NB4 (cell line): ENCODE measurements at regions not wholly inside any gene's neighbourhood (a gene's known extent, or its start where the extent isn't known, plus 50 kb on each side); places are given as distances from the start of the nearest gene placed in this dataset.

Experiments
- DNase-seq: peaks from one replicate; pipeline ENCODE4 v3.0.0; 2010; ENCODE audit warnings: low read depth
- H3K4me3 ChIP-seq: one replicate; pipeline ENCODE4 v1.5.1; 2011; ENCODE audit warnings: mild to moderate bottlenecking, low read depth, low read length, moderate library complexity
- CTCF ChIP-seq: IDR thresholded peaks from one replicate; pipeline ENCODE4 v1.5.1; 2012; ENCODE audit warnings: low read depth, low read length
- MAX ChIP-seq: IDR thresholded peaks from 2 replicates; pipeline ENCODE4 v1.6.1; 2011; ENCODE audit warnings: low read depth, low read length
- MYC ChIP-seq: IDR thresholded peaks from 2 replicates; pipeline ENCODE4 v1.6.1; 2011; ENCODE audit warnings: low read depth, low read length
- POLR2A ChIP-seq: IDR thresholded peaks from 2 replicates; pipeline ENCODE4 v1.6.1; 2011; ENCODE audit warnings: mild to moderate bottlenecking; ENCODE audit not compliant: insufficient read length; ENCODE audit errors: extremely low read depth

GRCh38 chr5:39566029-39566428, 141.2 kb upstream of the DAB2 start:
- H3K4me3 ChIP-seq, result no peak overlapping the region
- no peak for TF ChIP-seq POLR2A
- TF ChIP-seq CTCF, result no peak
- no peak for TF ChIP-seq MYC
- no peak for TF ChIP-seq MAX
- no peak for DNase-seq

GRCh38 chr5:39561421-39561820, 136.6 kb upstream of the DAB2 start:
- no peak for DNase-seq
- H3K4me3 ChIP-seq, result no peak overlapping the region
- no peak for TF ChIP-seq POLR2A
- TF ChIP-seq CTCF, result no peak
- no peak for TF ChIP-seq MAX
- no peak for TF ChIP-seq MYC

- no peak for DNase-seq
- no peak overlapping the region for H3K4me3 ChIP-seq
- TF ChIP-seq MAX, result no peak
- TF ChIP-seq MYC, result no peak
- TF ChIP-seq POLR2A, result no peak
Observed at GRCh38 chr5:39560726-39561125, 135.9 kb upstream of the DAB2 start.

GRCh38 chr5:39559923-39560322, 135.1 kb upstream of the DAB2 start:
- no peak for DNase-seq
- no peak overlapping the region for H3K4me3 ChIP-seq
- TF ChIP-seq CTCF (no peak), MAX (no peak), POLR2A (no peak), MYC (no peak)

- TF ChIP-seq MAX, result no peak
- TF ChIP-seq POLR2A, result no peak
- TF ChIP-seq CTCF, result no peak
- TF ChIP-seq MYC, result no peak
- no peak for DNase-seq
Observed at GRCh38 chr5:39558541-39558940, 133.8 kb upstream of the DAB2 start.

GRCh38 chr5:39555788-39556187, 131.0 kb upstream of the DAB2 start:
- DNase-seq, result peak; percentile 13
- TF ChIP-seq MYC (no peak), MAX (no peak), CTCF (no peak), POLR2A (no peak)
- no peak overlapping the region for H3K4me3 ChIP-seq

More at GRCh38 chr5:39558541-39558940, 133.8 kb upstream of the DAB2 start:
- no peak overlapping the region for H3K4me3 ChIP-seq
